Kidney capillary endothelial cell (primary cell): ENCODE measurements at regions not wholly inside any gene's neighbourhood (a gene's known extent, or its start where the extent isn't known, plus 50 kb on each side); places are given as distances from the start of the nearest gene placed in this dataset.
"Not testable (repeated sequence)": the region's sequence is repeated elsewhere in the genome, so short reads cannot be mapped to it uniquely, and the experiment has no call there.

Experiments
- DNase-seq: peaks from one replicate; pipeline ENCODE4 v3.0.0-alpha.2; 2018; ENCODE audit warnings: low spot score

- DNase-seq, result not testable (repeated sequence)
Measured at GRCh38 chrX:13186643-13187042, 133.2 kb downstream of the ATXN3L start.

- DNase-seq, result no peak
Measured at GRCh38 chrX:13180807-13181206, 136.4 kb upstream of the FAM9C start.

GRCh38 chrX:13179586-13179985, 135.2 kb upstream of the FAM9C start:
- DNase-seq, result no peak

- DNase-seq, result no peak
Measured at GRCh38 chrX:13179100-13179499, 134.7 kb upstream of the FAM9C start.

- no peak for DNase-seq
Measured at GRCh38 chrX:13177921-13178566, 133.6 kb upstream of the FAM9C start.

GRCh38 chrX:13175056-13175455, 130.6 kb upstream of the FAM9C start:
- no peak for DNase-seq

- DNase-seq, result no peak
Measured at GRCh38 chrX:13170966-13171558, 126.6 kb upstream of the FAM9C start.

GRCh38 chrX:13169684-13170083, 125.3 kb upstream of the FAM9C start:
- DNase-seq, result no peak

GRCh38 chrX:13168269-13168668, 123.8 kb upstream of the FAM9C start:
- no peak for DNase-seq

- peak; percentile 53 for DNase-seq
Measured at GRCh38 chrX:13167481-13168231, 123.2 kb upstream of the FAM9C start.

GRCh38 chrX:13165266-13166189, 121.1 kb upstream of the FAM9C start:
- no peak for DNase-seq

GRCh38 chrX:13164611-13165010, 120.2 kb upstream of the FAM9C start:
- DNase-seq, result no peak

- DNase-seq, result no peak
Measured at GRCh38 chrX:13162772-13163410, 118.5 kb upstream of the FAM9C start.

- no peak for DNase-seq
Measured at GRCh38 chrX:13159886-13160285, 115.5 kb upstream of the FAM9C start.

- no peak for DNase-seq
Measured at GRCh38 chrX:13158911-13159310, 114.5 kb upstream of the FAM9C start.

GRCh38 chrX:13155550-13155949, 111.1 kb upstream of the FAM9C start:
- DNase-seq, result not testable (repeated sequence)

- no peak for DNase-seq
Measured at GRCh38 chrX:13153796-13154195, 109.4 kb upstream of the FAM9C start.

GRCh38 chrX:13152518-13153185, 108.2 kb upstream of the FAM9C start:
- no peak for DNase-seq

GRCh38 chrX:13151828-13152517, 107.6 kb upstream of the FAM9C start:
- no peak for DNase-seq

- no peak for DNase-seq
Measured at GRCh38 chrX:13149702-13150350, 105.4 kb upstream of the FAM9C start.
